ENCODE measurements at regions not wholly inside any gene's neighbourhood (a gene's known extent, or its start where the extent isn't known, plus 50 kb on each side); places are given as distances from the start of the nearest gene placed in this dataset.

- no peak for TF ChIP-seq CTCF (IDR thresholded peaks at IDR 0.05; ENCODE audit: low read depth, low read length, poor library complexity, severe bottlenecking)
- TF ChIP-seq EZH2phosphoT487 (IDR thresholded peaks at IDR 0.05; ENCODE audit: borderline replicate concordance, low read length): no peak
- no peak overlapping the region for H3K4me2 ChIP-seq (ENCODE audit: low read length)
- H3K27me3 ChIP-seq (ENCODE audit: control insufficient read depth, low read length): no peaks in the 10 kb centered on the region
- no peaks in the 10 kb centered on the region for H3K4me1 ChIP-seq (ENCODE audit: control insufficient read depth, low read length)
- no peak overlapping the region for H3K27ac ChIP-seq (ENCODE audit: low read depth, low read length)
- no peaks in the 10 kb centered on the region for H4K20me1 ChIP-seq (ENCODE audit: control insufficient read depth, insufficient read depth, low read depth, low read length)
- no peaks in the 10 kb centered on the region for H3K79me2 ChIP-seq (ENCODE audit: control insufficient read depth, low read length)
- H3K9me3 ChIP-seq (ENCODE audit: control insufficient read depth, insufficient read depth, low read length): no peaks in the 10 kb centered on the region
- no peaks in the 10 kb centered on the region for H3F3A ChIP-seq (ENCODE audit: control insufficient read depth, insufficient read depth)
- H3K4me3 ChIP-seq (ENCODE audit: low read length): no peak overlapping the region
- H3K9me2 ChIP-seq (replicated peaks; ENCODE audit: control insufficient read depth, low read length): no peaks in the 10 kb centered on the region
- H3K36me3 ChIP-seq (ENCODE audit: control insufficient read depth, low read length): no peaks in the 10 kb centered on the region
Observed at GRCh38 chr6:122082370-122082769, 317.1 kb upstream of the HSF2 start.

- TF ChIP-seq CTCF (IDR thresholded peaks at IDR 0.05; ENCODE audit: low read depth, low read length, poor library complexity, severe bottlenecking) (no peak), EZH2phosphoT487 (IDR thresholded peaks at IDR 0.05; ENCODE audit: borderline replicate concordance, low read length) (no peak)
- H3K4me1 ChIP-seq (ENCODE audit: control insufficient read depth, low read length): no peaks in the 10 kb centered on the region
- no peaks in the 10 kb centered on the region for H3K79me2 ChIP-seq (ENCODE audit: control insufficient read depth, low read length)
- H3K27ac ChIP-seq (ENCODE audit: low read depth, low read length): no peak overlapping the region
- no peaks in the 10 kb centered on the region for H3K9me2 ChIP-seq (replicated peaks; ENCODE audit: control insufficient read depth, low read length)
- H3K27me3 ChIP-seq (ENCODE audit: control insufficient read depth, low read length): no peaks in the 10 kb centered on the region
- no peak overlapping the region for H3K4me2 ChIP-seq (ENCODE audit: low read length)
- no peaks in the 10 kb centered on the region for H3K9me3 ChIP-seq (ENCODE audit: control insufficient read depth, insufficient read depth, low read length)
- H3K4me3 ChIP-seq (ENCODE audit: low read length): no peak overlapping the region
- H4K20me1 ChIP-seq (ENCODE audit: control insufficient read depth, insufficient read depth, low read depth, low read length): no peaks in the 10 kb centered on the region
- H3F3A ChIP-seq (ENCODE audit: control insufficient read depth, insufficient read depth): no peaks in the 10 kb centered on the region
- no peaks in the 10 kb centered on the region for H3K36me3 ChIP-seq (ENCODE audit: control insufficient read depth, low read length)
Observed at GRCh38 chr6:122092366-122092765, 307.1 kb upstream of the HSF2 start.

- Histone ChIP-seq H3K9me3 (ENCODE audit: control insufficient read depth, insufficient read depth, low read length) (no peaks in the 10 kb centered on the region; the same call in 1 of the 2 replicates), H3K27me3 (ENCODE audit: control insufficient read depth, low read length) (no peaks in the 10 kb centered on the region), H3K27ac (ENCODE audit: low read depth, low read length) (no peak overlapping the region), H3K9me2 (replicated peaks; ENCODE audit: control insufficient read depth, low read length) (no peaks in the 10 kb centered on the region), H3F3A (ENCODE audit: control insufficient read depth, insufficient read depth) (no peaks in the 10 kb centered on the region), H4K20me1 (ENCODE audit: control insufficient read depth, insufficient read depth, low read depth, low read length) (no peaks in the 10 kb centered on the region), H3K4me3 (ENCODE audit: low read length) (no peak overlapping the region), H3K79me2 (ENCODE audit: control insufficient read depth, low read length) (no peaks in the 10 kb centered on the region), H3K4me1 (ENCODE audit: control insufficient read depth, low read length) (no peaks in the 10 kb centered on the region), H3K36me3 (ENCODE audit: control insufficient read depth, low read length) (no peaks in the 10 kb centered on the region), H3K4me2 (ENCODE audit: low read length) (no peak overlapping the region)
- TF ChIP-seq EZH2phosphoT487 (IDR thresholded peaks at IDR 0.05; ENCODE audit: borderline replicate concordance, low read length): no peak
Observed at GRCh38 chr6:122098201-122098678, 301.2 kb upstream of the HSF2 start.

- Histone ChIP-seq H3F3A (ENCODE audit: control insufficient read depth, insufficient read depth) (no peaks in the 10 kb centered on the region), H3K27ac (ENCODE audit: low read depth, low read length) (no peak overlapping the region), H3K9me3 (ENCODE audit: control insufficient read depth, insufficient read depth, low read length) (no peaks in the 10 kb centered on the region; the same call in 1 of the 2 replicates), H3K79me2 (ENCODE audit: control insufficient read depth, low read length) (no peaks in the 10 kb centered on the region), H3K4me2 (ENCODE audit: low read length) (no peak overlapping the region), H3K36me3 (ENCODE audit: control insufficient read depth, low read length) (no peaks in the 10 kb centered on the region), H3K4me3 (ENCODE audit: low read length) (no peak overlapping the region), H4K20me1 (ENCODE audit: control insufficient read depth, insufficient read depth, low read depth, low read length) (no peaks in the 10 kb centered on the region), H3K4me1 (ENCODE audit: control insufficient read depth, low read length) (no peaks in the 10 kb centered on the region), H3K27me3 (ENCODE audit: control insufficient read depth, low read length) (no peaks in the 10 kb centered on the region), H3K9me2 (replicated peaks; ENCODE audit: control insufficient read depth, low read length) (no peaks in the 10 kb centered on the region)
- TF ChIP-seq EZH2phosphoT487 (IDR thresholded peaks at IDR 0.05; ENCODE audit: borderline replicate concordance, low read length) (no peak), CTCF (IDR thresholded peaks at IDR 0.05; ENCODE audit: low read depth, low read length, poor library complexity, severe bottlenecking) (no peak)
Observed at GRCh38 chr6:122102026-122102425, 297.4 kb upstream of the HSF2 start.

All from DOHH2 (cell line).